Daoy (cell line): ENCODE measurements at regions not wholly inside any gene's neighbourhood (a gene's known extent, or its start where the extent isn't known, plus 50 kb on each side); places are given as distances from the start of the nearest gene placed in this dataset.

Experiments used
- DNase-seq: peaks from one replicate; pipeline ENCODE4 v3.0.0-alpha.2; 2015; ENCODE audit warnings: low read depth

DNA sequence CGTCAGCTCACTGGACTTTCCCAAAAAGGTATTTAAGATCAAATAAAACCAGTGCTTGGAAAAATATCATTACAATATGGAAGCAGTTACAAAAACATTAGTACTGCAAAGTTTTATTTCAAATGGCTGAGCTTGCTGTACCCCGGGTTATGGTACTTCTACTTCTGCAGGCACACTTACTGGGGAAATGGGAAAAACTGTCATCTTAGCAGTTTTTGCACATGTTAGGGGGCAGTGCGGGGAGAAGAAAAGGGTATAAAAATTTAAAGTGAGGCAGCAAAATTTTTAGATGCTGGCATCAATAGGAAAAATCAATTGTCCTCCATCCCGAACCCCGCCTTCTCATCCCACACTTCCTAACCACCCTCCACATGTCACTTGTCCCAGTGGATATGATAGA lies 133.4 kb downstream of the ATG4C start:
- no peak for DNase-seq

DNA sequence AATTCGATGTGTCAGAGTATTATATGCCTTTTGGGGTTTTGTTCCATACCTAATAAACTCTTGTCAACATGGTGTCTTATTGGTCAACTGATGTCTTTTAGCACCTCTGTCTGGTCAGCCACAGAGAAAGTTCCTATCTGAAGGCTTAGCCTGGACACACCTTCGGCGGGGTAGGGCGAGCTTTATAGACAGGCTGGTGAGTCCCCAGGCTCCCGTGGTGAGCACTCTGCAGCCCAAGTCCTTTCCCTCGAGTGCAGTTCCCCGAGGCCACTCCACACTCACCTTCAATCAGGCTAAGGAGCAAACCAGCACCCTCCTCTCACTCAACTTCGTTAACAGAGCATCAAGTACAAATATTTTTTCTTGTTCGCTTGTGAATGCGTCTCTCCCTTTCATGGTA lies 133.9 kb downstream of the ATG4C start:
- no peak for DNase-seq

DNA sequence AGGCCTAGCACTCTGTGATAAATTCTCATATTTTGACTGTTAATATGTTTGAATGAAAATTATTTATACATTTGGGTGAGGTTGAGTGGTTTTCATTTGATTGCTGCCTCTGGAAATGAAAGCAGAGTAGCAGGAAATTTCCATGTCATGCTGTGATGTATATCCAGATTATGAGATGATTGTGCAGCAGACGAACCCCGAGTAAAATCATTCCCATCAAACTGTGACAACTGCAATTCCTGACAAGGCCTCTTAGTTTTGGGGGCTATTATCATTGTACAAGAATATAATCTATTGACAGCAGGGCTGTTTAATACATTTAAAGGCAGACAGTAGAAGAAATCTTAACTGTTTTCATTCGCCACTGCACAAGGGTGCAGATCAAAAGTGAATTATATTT lies 134.8 kb downstream of the ATG4C start:
- DNase-seq: no peak

DNA sequence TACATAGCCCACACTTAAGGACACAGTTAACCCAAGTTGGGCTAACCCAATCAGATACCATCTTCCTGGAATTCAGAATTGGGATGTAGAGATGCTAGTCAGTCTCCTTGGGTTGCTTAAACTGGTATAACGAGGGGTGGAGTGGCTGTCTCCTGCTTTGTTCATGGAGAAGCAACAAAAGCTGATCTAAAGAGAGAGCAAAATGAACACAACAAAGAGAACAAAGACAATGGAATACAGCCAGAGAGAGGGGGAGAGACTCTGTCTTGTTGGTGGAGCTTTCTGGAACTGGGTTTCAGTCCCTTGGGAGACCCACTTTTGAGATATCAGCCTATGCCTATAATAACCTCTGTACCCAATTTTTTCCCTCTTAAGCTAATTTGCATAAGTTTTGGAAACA lies 138.1 kb downstream of the ATG4C start:
- no peak for DNase-seq

DNA sequence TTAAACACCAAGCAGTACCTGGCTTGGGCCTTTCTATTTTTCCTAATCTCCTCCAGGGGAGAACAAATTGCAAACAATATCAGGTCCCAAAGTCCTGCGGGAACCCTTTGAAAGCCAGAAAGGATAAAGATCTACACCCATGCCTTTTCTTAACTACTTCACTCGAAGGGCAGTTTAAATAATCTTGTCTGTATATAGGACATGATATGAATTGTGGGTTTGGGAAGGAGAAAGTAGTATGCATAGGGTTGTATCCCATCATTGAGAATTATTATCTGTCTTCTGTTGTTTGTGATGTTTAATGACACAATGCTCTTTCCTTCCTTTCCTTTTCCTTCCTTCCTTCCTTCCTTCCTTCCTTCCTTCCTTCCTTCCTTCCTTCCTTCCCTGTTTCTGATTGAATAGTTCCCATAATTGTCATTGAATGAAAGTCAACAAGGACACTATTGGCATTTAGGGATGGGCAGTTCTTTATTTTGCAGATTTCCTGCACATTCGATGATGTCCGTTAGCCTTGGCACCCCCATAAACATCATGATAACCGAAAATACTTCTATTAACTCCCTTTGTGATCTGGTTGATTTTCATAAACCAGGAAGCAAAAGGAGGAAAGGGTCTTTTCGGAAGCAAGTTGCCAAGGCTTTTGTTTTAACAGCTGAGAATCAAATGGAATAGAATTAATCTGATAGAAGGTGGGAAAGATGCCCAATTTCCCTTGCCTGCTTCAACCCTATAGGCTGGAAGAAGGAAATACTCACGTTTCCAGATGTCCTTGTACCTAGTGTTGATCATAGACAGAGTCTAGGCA lies 141.3 kb downstream of the ATG4C start:
- DNase-seq: no peak

DNA sequence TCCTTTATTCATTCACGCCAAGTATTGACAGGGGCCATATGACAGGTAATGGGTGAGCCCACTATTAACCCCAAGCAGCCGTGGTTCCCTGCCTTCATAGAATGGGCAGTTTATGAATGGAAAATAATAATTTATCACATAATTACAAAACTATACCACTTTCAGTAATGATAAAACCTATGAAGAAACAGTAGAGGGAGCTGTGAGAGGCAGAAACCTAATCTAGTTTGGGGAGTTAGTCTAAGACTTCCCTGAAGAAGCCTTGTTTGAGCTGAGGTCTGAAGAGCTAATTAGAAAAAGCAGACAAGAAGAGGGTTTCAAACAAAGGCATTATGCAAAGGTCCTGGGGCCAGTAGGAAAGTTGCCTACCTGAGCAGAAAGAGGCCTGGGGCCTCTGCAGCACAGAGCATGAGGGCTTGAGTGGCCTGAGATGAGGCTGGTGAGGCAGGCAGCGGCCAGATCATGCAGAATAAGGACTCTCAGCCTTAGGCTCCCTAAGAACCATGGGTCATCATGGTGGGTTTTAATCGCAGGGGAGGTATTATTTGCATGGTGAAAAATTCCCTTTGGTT lies 142.8 kb downstream of the ATG4C start:
- no peak for DNase-seq

DNA sequence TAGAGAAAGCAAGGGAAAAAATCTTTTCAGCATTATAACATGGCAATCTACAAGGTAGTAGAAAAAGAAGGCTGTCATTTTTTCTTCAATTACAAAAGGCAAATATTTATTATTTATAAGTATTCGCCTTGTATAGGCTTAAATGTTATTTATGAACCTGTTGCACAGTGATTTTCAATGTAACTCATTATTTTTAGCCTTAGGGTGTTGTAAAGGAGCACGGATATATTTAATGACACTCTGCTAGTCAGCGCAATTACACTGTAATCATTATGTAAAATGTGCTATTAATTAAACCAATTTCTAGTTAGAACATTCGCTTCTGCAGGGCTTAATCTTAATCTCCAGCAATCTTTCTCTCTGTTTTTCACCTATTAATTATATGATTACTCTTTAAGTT lies 145.0 kb downstream of the ATG4C start:
- DNase-seq: no peak

DNA sequence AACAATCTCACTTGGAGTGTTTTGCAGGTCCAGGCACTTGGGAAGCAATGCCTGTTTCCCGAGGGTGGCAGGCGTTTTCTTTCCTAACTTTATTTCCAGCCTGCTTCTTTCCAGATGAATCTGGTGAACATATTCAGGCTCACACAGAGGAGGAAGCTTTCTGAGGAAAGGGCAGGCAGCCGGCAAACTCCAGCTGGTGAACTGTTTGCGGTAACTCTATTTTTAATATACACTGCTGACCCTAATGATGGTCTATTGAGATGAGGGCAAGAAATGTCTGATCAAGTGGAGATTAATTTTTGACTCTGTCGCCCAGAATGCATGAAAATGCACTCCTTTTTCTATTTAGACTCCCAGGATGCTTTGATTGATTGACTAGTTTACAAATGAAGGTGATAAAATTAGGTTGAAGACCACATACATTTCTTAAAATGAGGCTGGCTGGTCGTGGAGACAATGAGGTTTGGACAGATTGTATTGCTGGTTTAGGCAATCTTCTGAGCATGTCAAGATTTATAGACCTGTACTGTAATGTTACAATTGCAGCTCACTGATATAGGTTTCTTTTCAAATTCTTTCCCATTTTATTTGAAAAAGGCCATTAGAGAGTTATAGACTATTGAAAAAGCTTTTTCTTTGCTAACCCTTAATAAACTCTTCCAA lies 153.8 kb downstream of the ATG4C start:
- no peak for DNase-seq

DNA sequence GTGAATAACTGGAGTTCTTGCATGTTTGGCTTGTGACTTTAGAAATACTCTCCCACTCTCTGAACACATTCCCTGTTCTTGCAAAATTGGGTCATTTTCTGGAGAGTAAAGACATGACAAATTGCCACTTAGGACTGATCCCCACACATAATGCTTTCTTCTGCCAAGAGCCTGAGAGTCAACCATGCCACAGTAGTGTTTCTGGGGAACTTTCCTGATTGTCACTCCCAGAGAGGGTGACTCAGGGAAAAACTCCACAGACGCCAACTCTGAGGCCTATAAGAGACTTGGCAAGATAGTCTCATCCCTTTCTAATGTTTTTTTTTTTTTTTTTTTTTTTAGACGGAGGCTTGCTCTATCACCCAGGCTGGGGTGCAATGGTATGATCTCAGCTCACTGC lies 157.8 kb downstream of the ATG4C start:
- DNase-seq: no peak

DNA sequence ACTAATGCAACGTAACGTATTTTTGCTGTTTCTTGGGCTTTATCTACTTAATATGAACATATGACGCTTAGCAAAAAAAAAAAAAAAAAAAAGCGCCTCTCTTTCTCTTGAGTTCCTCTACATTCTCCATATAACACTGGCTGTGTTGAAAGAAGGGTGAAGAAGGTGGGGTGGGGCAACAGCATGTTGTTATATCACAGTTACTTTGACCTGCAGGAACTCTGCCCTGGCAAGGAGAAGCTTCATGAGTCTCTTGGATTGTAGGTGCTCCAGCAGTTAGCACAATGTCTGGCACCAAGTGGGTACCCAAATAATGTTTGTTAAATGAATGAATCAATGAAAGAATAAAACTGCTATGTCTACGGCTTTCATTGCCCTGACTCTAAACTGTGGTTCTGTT lies 162.6 kb downstream of the ATG4C start:
- DNase-seq: no peak

DNA sequence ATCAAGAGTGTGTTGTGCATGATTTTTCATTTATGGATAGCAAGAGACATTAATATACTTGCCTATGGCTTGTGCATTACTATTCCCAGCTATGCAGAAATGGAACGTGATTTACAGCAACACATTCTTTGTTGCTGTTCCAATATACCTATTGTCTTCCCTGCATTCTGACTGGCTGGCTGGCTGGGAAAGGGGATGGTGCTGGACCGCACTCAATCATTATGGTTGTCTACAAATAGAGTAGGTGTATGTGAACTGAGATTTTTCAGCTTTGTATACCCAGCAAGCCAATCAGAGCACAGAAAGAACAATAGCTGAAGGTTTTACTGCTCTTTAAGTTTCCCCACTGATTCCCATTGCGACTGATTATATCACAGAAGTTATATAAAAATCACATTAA lies 167.5 kb downstream of the ATG4C start:
- DNase-seq: no peak

DNA sequence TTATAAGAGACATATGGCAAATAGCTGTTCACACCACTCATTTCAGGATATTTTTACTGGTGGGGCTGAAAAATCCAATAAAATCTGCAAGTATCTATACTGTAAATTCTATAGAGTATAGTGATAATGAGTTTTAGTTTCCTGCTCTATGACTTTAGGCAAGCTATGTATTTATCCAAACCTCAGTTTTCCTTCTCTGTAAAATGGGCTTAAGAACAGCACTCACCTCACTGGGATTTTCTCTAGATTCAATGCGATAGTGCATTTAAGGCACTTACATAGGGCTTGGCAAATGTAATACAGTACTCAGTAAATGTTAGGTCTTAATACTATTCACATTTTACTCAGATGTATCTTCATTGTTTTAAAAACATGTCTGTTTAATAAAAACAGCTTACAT lies 168.7 kb downstream of the ATG4C start:
- no peak for DNase-seq

DNA sequence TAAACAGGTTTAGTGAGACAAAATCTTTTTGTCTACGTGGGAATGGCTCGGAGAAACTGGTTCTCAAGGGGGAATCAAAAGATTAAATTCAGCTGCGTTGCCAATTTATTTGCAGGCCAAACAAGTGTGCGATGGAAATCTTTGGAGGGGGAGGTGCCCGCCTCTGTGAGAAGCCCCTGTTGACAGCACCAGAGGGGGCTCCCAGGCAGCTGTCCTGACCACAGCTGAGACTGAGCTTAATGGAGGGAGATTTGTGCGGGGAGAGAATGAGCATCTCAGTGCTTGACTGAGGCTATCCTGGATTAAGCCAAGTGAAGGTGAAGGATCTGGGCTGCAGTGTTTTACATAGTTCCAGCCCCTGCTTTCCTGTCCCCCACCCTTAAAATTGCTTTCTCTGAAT lies 169.7 kb downstream of the ATG4C start:
- DNase-seq: no peak

DNA sequence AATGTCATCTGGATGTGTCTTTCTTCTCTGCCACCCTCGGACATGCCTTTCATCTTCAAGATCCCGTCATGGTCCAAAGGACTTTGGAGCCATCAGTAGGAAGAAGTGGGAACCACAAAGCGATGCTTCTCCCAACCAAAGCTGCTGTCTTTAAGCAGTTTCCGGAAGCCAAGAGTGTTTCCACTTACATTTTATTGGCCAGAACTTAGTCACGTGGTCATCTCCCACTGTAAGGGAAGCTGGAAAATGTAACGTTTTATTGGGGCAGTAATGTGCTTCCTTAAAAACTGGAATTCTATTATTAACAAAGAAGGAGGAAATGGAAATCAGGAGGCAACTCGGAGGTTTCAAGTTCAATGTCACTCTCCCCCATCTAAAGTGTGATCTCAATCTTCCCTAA lies 170.8 kb downstream of the ATG4C start:
- no peak for DNase-seq

DNA sequence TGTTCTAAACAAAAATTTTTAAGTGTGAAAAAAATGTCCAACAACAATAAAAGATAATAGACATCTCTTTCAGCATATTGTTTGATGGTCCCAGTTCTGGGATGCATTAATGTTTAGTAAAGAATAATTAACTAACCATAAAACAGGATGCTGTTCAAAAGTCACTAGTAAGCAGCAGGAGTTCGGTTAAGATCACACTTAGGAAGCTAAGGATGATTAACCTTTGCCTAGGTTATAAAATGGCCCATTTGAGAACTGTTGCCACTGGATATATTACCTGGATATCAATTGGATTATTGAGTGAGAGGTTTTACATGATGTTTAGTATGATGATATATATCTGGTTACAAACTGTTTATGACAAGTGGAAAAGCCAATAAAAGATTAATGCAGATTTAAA lies 171.7 kb downstream of the ATG4C start:
- DNase-seq: no peak

DNA sequence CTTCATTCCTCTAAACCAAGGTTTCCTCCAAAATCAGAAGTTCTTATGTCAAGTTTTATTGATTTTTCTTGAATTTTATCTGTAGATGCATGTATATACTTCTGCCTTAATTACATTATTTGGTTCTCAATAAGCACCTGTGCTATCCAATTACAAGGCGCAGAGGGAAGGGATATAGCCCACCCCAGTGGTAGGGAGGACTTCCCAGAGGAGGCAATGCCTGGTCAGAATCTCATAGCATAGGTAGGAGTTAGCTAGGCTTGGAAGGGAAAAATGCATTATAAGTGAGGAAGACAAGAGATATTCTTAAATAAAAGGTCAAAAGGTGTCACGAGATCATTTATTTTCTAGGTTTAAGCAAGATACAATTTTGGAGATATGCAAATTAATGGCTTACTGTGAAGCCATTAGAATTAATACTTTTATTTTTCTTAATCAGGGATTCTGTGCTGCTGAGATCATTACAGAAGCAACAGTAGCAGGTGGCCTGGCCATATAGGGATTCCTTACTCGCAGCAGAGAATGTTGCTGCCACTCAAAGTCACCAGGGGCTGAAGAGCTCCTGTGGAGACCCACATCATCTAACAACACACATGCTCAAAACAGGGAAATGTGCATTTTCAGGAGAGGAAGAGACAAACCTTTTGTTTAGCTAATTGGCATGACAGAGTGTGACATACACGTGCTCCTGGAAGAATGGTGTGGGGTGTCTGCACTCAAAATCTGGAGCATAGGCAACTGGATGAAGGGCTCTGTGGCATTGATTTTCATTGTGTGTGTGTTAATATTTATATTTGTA lies 178.3 kb downstream of the ATG4C start:
- no peak for DNase-seq

DNA sequence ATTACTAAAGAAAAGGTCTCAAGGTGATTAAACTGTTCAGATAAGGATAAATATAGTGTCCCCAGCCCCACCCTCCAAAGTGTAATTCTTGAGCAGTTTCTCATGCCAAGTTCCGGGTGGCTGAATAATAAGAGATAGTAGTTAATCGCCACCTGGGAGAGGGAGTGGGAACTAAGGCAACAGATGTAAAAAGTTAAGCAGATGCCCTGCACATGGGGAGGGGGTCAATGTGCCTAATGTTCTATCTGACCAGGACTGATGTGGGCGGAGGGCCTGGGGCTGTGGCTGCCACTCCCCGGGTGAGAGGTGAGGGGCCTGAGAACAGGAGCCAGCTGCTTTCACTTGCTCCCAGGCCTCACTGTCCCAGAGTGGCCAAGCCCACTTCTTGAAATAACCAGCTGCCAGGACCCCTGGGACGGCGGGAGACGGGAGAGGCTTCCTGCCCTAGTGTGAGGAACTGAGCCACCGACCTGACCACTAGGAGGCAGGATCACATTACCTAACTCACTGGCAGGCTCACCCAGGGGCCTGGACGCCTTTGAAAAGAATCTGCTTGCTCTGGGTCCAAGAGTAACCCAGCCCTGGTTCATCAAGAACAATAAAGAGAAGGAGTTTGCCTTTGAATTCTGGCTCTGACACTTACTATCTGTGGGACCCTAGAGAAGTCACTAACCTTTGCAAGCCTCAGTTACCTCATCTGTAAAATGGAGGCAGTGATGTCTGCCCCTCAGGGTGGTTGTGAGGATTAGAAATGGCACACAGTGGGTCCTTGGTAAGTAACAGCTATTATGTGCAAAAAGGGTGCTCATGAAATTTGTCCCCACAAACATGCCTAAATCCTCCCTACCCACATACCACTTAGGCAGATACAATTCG lies 179.2 kb downstream of the ATG4C start:
- peak; percentile 65 for DNase-seq

DNA sequence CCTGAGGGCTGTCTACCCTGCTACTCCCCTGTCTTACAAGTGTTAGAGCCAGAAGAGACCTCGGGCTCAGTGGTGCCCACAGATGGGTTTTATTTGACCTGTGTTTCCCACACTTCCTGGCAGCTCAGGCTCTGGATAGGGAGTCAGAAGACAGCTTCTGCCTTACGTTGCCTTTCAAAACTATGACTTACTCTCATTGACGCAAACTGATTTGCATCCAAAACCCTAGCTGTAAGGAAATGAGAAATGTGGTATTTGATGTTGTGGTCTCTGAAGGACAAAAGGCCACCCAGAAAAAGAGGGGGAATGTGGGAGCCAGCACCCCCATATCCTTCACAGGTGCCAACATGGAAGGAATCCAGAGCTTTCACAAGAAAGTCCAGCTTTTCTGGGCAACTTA lies 180.2 kb downstream of the ATG4C start:
- no peak for DNase-seq

DNA sequence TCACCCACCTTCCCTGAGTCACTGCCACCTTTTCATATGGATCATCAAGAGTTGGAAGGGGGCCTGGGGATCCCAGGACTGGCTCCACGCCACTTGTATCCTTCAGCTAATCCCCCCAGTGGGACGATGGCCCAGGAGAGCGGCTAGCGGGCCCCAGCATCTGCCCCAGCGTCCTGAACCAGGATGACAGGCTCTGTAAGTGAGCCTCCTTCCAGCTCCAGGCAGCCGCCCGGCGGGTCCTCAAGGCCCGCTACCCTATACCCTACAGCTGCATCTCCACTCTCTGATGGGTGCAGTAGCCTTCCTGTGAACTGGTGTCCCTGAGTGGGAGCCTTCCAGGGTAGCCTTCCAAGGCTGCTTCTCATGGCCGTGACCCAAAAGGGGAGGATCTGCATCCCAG lies 183.1 kb downstream of the ATG4C start:
- DNase-seq: no peak

DNA sequence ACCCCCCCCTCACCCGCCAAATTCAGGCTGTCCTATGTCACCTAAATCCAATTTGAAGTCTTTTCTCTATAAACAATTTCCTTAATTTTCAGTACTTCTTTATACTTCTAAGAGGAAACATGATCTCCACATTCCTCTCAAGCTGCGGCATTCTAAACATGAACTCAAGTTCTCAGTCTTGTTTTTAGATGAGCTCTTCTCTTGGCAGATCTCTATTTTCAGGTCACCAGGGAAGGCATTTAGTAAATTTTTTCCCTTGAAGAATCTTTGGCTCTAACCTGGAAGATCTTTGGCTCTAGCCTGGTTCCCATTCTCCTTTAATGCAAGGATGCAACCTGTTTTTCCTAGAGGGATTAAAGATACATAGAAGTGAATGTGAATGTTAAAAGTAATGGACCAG lies 193.4 kb downstream of the ATG4C start:
- DNase-seq: no peak

DNA sequence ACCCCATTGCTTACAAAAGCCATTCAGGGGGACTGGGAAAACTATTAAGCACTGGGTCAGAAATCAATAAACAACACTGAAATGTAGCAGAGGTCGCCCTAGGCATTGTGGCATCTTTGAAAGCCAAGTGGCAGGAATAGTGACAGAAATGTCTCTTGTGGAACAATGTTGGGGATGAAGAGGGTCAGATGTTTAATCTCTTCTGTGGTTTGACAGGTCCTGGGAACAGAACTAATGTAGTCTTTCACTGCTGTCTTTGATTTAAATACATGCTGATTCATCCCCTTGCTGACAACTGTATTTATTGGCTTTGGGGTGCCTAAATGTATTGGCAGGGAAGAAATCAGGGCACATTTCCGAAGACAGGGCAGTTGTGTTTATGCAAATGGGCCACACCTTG lies 194.8 kb downstream of the ATG4C start:
- no peak for DNase-seq

DNA sequence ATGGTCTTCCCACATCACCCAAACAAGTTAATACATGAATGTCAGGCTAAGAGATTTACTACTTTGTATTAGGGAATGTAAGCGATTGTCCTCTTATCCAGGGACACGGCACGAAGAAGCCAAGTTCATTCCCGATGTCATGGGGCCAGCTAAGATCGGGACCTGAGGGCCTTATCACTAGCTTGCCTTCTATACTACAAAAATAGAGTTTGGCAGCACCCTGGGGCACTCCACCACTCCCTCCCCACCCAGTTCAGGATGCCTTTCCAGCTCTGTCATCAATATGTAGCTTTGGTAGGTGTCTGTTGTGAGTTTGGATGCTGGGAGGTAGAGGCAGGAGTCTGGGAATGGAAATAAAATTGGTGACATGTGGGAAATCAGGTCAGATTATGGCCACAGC lies 197.5 kb downstream of the ATG4C start:
- DNase-seq: no peak
